ENCODE measurements at regions not wholly inside any gene's neighbourhood (a gene's known extent, or its start where the extent isn't known, plus 50 kb on each side); places are given as distances from the start of the nearest gene placed in this dataset.
"Not testable (repeated sequence)": the region's sequence is repeated elsewhere in the genome, so short reads cannot be mapped to it uniquely, and the experiment has no call there.

- no peak for DNase-seq (ENCODE audit: low read depth in 4 of 4, low spot score in 2 of 4)
Observed at GRCh38 chr7:42726066-42726785, 185.6 kb downstream of the C7orf25 start.

- no peak for DNase-seq (ENCODE audit: low read depth in 4 of 4, low spot score in 2 of 4)
Observed at GRCh38 chr7:42722716-42723115, 189.2 kb downstream of the C7orf25 start.

- no peak for DNase-seq (ENCODE audit: low read depth in 4 of 4, low spot score in 2 of 4)
Observed at GRCh38 chr7:42722198-42722597, 189.7 kb downstream of the C7orf25 start.

DNA sequence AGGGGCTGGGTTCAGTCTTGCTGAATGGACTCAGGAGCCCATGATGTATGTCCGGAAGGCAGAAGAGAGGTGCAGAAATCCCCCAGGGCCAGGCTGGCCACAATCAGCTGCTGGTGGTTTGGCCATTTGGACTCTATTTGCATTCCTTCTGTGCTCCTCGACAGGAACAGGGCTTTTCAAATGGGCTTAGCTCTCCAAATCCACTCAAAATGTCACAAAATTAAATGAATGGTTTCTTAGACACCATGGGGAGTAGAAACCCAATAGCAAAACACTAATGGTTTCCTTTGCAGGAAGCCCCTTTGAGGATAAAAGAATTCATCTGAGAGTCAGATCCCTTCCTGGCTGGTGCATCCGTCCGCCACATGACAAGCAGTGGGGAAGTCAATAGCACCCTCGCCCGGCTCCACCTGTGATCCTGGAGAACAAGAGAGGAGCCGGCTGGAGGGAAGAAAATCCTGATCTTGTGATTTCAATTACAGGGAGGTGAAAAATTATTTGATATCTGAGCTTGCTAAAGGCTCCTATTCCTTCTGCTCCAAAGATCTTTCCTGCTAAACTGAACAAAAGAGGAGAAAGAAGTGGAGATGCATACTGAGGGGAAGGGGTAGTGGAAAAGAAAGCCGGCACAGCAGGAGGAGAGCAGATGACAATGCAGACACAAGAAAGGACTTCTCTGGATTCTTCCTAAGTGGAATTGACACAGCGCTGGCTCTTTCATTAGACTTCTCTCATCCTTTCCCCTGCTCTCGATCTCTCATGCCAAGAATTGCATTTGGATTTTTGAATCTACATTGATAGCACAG, 190.7 kb downstream of the C7orf25 start:
- DNase-seq (ENCODE audit: low read depth in 4 of 4, low spot score in 2 of 4) = no peak

DNA sequence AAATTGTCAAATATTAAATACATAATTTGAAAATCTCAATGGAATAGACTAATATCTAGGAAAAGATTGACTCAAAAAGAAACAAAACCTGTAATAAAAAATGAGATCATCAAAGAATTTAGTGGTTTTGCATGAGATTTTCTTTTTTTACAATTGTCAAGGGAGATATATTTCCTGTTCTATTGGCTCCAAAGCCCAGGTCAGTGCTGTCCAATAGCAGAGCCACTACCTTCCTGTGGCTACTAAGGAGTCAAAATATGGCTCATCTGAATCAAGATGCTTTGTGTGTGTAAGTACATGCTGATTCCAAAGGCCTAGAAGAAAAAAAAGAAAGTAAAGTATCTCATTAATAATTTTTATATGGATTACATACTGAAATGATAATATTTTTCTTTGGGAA, 191.9 kb downstream of the C7orf25 start:
- DNase-seq (ENCODE audit: low read depth in 4 of 4, low spot score in 2 of 4) = no peak

DNA sequence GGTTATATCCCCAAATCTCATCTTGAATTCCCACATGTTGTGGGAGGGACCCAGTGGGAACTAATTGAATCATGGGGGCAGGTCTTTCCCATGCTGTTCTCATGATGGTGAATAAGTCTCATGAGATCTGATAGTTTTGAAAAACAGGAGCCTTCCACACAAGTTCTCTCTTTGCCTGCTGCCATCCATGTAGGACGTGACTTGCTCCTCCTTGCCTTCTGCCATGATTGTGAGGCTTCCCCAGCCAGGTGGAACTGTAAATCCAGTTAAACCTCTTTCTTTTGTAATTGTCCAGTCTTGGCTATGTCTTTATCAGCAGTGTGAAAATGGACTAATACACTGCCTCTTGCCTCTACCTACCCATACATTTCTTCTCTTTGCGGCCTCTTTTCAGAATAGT, 193.4 kb downstream of the C7orf25 start:
- DNase-seq (ENCODE audit: low read depth in 4 of 4, low spot score in 2 of 4) = not testable (repeated sequence)

DNA sequence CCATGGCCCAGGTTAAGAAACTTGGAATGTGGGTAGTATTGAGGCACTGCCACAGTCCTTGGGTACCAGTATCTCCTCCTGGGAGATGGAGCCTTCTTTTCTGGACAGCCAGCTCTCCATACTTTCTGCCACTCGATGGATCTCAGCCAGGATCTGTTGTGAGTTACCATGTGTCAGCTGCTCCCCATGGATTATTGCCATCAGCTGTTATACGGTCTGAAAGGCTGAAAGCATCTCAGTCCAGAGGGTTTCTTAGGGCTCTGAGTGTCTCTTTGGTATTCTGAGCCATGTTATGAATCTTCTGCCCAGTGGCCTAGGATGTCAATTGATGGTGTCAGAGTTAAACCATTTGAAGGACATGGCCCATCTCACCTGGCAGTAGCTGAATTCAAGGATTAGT, 197.5 kb downstream of the C7orf25 start:
- DNase-seq (ENCODE audit: low read depth in 4 of 4, low spot score in 2 of 4) = no peak

DNA sequence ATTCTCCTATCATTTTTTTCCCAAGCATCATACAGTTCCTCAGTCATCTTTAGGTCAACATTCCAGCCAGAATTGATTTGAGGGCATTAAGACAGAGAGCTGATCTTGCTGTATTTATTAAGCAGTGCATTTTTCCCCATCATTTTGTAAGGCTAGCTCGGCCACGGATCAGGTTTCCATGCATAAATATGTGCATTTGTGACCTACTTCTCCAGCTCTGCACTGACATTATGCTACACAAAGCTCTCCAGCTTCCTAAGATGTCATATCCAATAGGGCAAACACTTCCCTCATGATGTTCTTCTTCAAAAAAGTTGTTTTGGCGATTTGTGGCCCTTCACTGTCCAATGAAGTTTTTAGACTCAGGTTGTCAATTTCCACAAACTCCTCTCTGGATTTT, 202.6 kb downstream of the C7orf25 start:
- DNase-seq (ENCODE audit: low read depth in 4 of 4, low spot score in 2 of 4) = no peak

- no peak for DNase-seq (ENCODE audit: low read depth in 4 of 4, low spot score in 2 of 4)
Observed at GRCh38 chr7:42704710-42705109, 207.2 kb downstream of the C7orf25 start.

DNA sequence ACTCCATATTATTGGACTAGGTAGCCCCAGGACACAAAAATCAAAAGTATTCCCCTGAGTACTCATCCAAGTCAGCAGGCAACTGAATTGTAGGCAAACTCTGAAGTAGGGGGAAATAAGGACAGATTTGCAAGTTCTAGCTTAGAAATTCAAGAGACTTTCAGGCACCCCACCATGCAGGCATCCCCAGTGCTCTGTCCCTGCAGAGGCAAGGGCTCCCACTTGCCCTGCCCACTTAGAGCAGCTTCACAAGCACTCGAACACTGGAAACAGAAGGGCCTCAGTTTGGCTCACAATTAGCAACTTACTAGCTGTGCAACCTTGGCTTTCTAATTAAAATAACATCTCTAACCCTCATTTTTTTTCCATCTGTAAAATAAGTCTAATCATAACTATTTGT, 209.2 kb downstream of the C7orf25 start:
- DNase-seq (ENCODE audit: low read depth in 4 of 4, low spot score in 2 of 4) = no peak

DNA sequence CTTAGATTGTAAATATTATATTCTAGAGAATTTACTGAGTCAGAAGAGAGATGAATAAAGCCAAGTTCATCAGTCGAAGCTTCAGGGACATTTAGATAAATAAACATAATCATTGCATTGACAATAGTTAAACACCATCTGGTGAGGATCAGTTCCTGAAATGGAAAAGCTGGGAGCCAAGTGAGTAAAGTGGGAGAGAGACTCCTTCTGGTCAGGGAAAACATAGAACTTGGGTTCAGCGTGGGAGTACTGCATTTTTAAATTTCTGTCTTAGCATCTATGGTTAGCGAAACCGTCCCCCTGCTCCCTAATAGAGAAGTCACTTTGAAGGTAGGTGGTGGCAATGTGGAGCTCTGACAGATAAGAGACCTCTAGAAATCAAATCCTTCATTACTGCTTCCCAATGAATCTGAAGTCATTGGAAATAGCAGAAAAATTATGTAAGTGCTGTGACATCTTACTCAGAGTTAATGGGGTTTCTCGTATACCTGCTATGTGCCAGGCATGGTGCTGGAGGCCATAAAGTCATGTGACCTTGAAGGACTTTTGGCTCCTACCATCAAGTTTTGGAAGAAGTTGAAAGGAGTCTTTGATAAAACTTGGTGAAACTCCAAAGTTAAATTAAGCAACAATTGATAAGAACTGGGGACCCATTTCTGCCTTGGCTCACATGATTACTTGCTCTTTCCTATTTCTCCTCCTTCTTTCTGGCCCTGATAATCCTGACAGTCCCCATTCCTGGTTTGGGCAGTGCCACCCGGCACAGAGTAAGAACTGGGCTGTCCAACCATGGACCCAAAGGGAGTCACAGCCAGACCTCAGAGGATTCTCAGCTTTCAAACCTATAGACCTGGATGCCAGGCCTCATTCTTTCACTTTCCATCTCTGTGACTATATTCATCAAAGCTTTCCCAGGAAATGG, 211.2 kb downstream of the C7orf25 start:
- no peak for DNase-seq (ENCODE audit: low read depth in 4 of 4, low spot score in 2 of 4)

GRCh38 chr7:42699380-42700178, 212.3 kb downstream of the C7orf25 start:
- no peak for DNase-seq (ENCODE audit: low read depth in 4 of 4, low spot score in 2 of 4)

DNA sequence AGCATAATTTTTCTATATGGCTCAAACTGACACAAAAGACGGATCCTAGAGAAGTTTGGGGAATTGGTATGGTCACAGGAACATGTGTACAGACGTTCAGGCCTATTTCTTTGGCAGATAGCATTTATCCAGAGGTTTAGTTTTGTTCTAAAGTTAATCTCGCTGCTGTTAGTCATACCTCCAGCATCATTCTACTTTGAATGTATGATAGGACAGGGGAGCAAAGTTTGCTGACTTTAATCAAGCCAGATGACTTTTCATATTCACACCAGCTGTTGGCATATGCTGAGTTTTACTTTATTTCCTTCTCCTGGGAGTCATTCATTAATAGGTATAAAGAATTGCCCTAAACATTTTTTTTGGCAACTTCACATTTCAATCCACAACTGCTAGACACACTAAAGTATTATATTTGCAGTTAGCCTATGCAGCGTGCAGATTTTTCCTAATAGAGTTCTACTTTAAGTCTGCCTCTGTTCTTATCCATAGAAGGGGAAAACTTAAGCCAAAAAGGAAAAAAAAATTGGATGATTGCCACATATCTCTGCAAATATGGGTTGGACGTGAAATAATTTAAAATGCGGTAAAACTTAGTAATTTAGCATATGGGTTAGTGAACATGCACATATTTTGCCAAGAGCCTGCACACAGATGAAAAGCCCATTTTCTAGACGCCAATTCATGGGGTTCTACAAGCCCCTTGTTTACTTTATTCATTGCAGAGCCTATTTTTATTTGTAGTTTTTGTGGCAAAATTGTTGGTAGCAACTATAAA, 213.1 kb downstream of the C7orf25 start:
- no peak for DNase-seq (ENCODE audit: low read depth in 4 of 4, low spot score in 2 of 4)

DNA sequence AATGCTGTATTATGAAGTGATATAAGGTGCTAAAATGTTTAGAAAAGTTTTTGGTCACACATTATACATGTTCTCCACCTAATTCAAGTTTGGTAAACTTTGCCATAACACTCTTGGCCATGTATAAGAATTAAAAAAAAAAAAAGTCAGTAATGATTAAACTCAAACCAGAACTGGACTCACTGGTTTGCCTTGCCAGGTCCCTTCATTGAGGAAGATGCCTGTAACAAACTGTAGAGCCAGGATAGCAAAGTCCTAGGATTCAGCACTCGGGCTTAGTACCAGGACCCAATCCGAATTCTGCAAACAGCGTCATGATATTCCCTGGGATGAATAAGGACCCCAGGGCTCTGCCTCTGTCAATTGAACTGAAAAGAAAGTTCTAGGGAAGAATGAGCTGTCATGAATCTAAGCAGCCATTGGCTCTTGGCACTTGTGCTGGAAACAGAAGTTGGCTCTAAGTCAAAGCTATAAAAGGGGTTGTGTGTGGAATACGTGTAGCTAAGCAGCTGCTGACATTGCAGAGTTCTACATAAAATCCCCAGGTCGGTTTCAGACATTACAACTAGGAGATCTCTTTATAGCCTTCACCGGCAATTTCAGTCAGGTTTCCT, 216.9 kb downstream of the C7orf25 start:
- no peak for DNase-seq (ENCODE audit: low read depth in 4 of 4, low spot score in 2 of 4)

DNA sequence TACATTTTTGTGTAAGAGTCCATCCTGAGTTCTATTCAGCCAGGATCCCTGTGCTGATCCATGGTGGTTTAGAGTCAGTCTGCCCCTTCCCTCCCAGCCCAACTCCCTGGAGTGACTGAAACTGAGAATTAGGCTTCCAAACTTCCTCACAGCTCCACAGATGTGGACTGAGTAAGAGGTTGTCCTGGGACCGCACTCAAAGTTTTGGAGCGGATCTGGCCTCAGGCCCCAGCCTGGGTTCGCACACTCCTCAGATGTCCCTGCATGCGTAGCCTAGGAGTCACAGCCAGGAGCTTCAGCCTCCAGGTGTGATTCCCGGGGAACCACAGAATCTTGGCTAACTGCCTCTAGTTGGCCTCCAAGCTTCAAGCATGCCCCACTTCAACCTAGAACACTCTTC, 218.1 kb downstream of the C7orf25 start:
- no peak for DNase-seq (ENCODE audit: low read depth in 4 of 4, low spot score in 2 of 4)

- no peak for DNase-seq (ENCODE audit: low read depth in 4 of 4, low spot score in 2 of 4)
Observed at GRCh38 chr7:42692621-42693020, 219.2 kb downstream of the C7orf25 start.

- DNase-seq (ENCODE audit: low read depth in 4 of 4, low spot score in 2 of 4) = no peak
Observed at GRCh38 chr7:42690794-42691639, 220.9 kb downstream of the C7orf25 start.

- no peak for DNase-seq (ENCODE audit: low read depth in 4 of 4, low spot score in 2 of 4)
Observed at GRCh38 chr7:42689626-42690025, 222.2 kb downstream of the C7orf25 start.

Measured in left renal cortex interstitium (tissue), 4 donors.